Prostate gland (tissue), 2 donors: ENCODE measurements at regions not wholly inside any gene's neighbourhood (a gene's known extent, or its start where the extent isn't known, plus 50 kb on each side); places are given as distances from the start of the nearest gene placed in this dataset.

Experiments
- DNase-seq: peaks from one replicate; pipeline ENCODE4 v3.0.0-alpha.2; 2019; ENCODE audit warnings: low spot score
- H3K27ac ChIP-seq, 2 donors: fragments of 200-600 bp; sonication (generic); 2 replicates each; pipeline ENCODE4 v1.5.1; 2017 to 2019
- H3K27me3 ChIP-seq: fragments of 200-600 bp; sonication (generic); replicated peaks from 2 replicates; pipeline ENCODE4 v1.5.1; 2019; ENCODE audit not compliant: insufficient read depth
- H3K36me3 ChIP-seq, 2 donors: fragments of 200-600 bp; sonication (generic); 1 replicate in 1 of 2; 2 replicates in 1 of 2; pipeline versions ENCODE4 v1.5.1 to v1.8.1; 2017 to 2019
- H3K4me1 ChIP-seq: fragments of 200-600 bp; sonication (generic); replicated peaks from 2 replicates; pipeline ENCODE4 v1.5.1; 2019
- H3K4me3 ChIP-seq, 2 donors: fragments of 200-600 bp; sonication (generic); 2 replicates each; pipeline ENCODE4 v1.5.1; 2017 to 2019
- H3K9me3 ChIP-seq: fragments of 200-600 bp; sonication (generic); 2 replicates; pipeline ENCODE4 v1.5.1; 2017
- CTCF ChIP-seq, 4 experiments: fragments of 200-600 bp in 2 of 4; fragments of 450-650 bp in 2 of 4; sonication (generic) in 2 of 4; IDR thresholded peaks; 1 replicate in 3 of 4; 2 replicates in 1 of 4; pipeline ENCODE4 v1.5.1; 2016 to 2019; ENCODE audit warnings: antibody characterized with exemption in 4 of 4, mild to moderate bottlenecking in 2 of 4, moderate library complexity in 2 of 4
- POLR2A ChIP-seq: fragments of 450-650 bp; IDR thresholded peaks from one replicate; pipeline ENCODE4 v1.6.1; 2016; ENCODE audit warnings: antibody characterized with exemption, mild to moderate bottlenecking
- POLR2AphosphoS5 ChIP-seq: sonication (generic); formaldehyde crosslinking; IDR thresholded peaks from one replicate; pipeline ENCODE4 v1.6.1; 2017; ENCODE audit warnings: antibody characterized with exemption
- WGBS: methylation state at CpG from one replicate; pipeline ENCODE4 v1.1.5; 2018; 5-methylcytosine and 5-hydroxymethylcytosine counted together
- intact Hi-C: fragments of 100-400 bp; cut with DNase I; formaldehyde crosslinking; loops from one replicate; pipeline ENCODE4 v1.14.2; 2022

DNA sequence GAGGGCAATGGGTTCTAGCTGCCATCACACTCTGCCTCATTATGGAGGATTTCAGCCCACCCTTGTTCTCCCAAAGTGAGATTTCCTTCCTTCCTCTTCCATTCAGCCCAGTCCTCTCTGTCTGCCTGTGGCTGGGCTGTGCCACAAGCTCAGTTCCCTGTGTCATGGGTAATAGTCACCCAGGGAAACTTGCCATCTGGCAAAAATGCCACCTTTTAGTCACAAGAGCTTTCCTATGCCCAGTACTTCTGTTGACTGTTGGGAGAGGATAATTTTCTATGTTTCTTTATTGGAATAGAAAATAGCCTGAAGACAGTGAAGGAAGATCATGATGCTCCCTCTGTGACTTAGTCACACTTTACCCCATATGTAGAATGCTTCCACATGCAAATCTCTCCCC is 71.4 kb downstream of the TLR4 start:
- Histone ChIP-seq H3K9me3 (no peaks in the 10 kb centered on the region), H3K4me3 (no peak overlapping the region), H3K36me3 (no peaks in the 10 kb centered on the region), H3K4me1 (no peaks in the 10 kb centered on the region), H3K27me3 (no peaks in the 10 kb centered on the region), H3K27ac (no peak overlapping the region)
- TF ChIP-seq CTCF (IDR thresholded peaks at IDR 0.05) (no peak), POLR2A (no peak)
- DNase-seq: no peak
- intact Hi-C loops: no loop called here

DNA sequence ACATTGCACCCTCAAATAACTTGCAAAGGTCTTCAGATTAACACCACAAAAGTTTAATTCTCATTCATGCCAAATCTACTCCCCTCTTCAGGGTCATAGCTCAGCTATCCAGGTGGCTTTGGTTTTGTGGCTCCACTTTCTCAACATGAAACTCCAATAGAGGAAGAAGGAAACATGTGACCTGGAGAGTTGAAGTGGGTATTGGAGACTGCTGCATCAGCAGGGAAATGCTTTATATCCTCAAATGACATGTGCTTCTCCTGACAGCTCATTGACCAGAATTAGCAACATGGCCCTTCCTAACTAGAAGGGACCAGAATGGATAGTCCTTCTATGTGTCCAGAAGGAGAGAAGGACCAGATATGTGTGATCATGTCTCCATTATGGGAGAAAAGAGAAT is 73.6 kb downstream of the TLR4 start:
- no peak for DNase-seq
- H3K4me3 ChIP-seq: no peak overlapping the region
- intact Hi-C loops: no loop called here
- H3K4me1 ChIP-seq: no peaks in the 10 kb centered on the region
- H3K27ac ChIP-seq: no peak overlapping the region
- H3K9me3 ChIP-seq: no peaks in the 10 kb centered on the region
- no peaks in the 10 kb centered on the region for H3K36me3 ChIP-seq
- H3K27me3 ChIP-seq: no peaks in the 10 kb centered on the region
- TF ChIP-seq POLR2AphosphoS5 (no peak), POLR2A (no peak), CTCF (IDR thresholded peaks at IDR 0.05) (no peak)

DNA sequence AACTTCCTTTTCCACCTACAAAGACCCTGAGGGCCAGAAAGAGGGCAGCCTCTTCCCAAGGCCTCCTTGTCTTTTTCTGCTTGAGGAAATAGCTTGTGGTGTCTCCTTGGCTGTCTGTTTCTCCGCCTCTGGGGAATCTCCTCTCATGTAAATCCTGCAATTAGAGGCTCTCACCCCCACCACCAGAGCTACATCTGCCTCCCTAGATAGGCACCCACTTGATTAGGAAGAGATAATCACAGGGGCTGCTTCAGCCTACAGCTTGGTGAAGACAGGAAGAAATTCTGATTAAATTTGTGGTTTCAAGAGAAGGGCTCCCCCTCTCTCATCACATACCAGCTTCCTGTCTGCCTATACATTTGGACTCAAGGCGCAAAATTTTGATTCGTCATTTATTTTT is 75.6 kb downstream of the TLR4 start:
- H3K9me3 ChIP-seq: no peaks in the 10 kb centered on the region
- no peak overlapping the region for H3K27ac ChIP-seq
- 89% methylated on average over 3 of the region's 3 CpGs for WGBS
- intact Hi-C loops: no loop called here
- no peak for TF ChIP-seq POLR2A
- no peaks in the 10 kb centered on the region for H3K4me1 ChIP-seq
- H3K36me3 ChIP-seq: no peaks in the 10 kb centered on the region
- DNase-seq: no peak
- H3K4me3 ChIP-seq: no peak overlapping the region
- no peaks in the 10 kb centered on the region for H3K27me3 ChIP-seq

GRCh38 chr9:117782931-117783788 is 79.0 kb downstream of the TLR4 start:
- TF ChIP-seq CTCF (IDR thresholded peaks at IDR 0.05) (peak; percentile 44 to 85 (median 68)), POLR2AphosphoS5 (peak; percentile 25), POLR2A (no peak)
- no peaks in the 10 kb centered on the region for H3K4me1 ChIP-seq
- DNase-seq: peak; percentile 67
- H3K4me3 ChIP-seq: peak overlapping the region; percentile 19
- H3K27me3 ChIP-seq: no peaks in the 10 kb centered on the region
- no peaks in the 10 kb centered on the region for H3K9me3 ChIP-seq
- H3K27ac ChIP-seq: no peak overlapping the region
- whole genome bisulfite sequencing: 17% methylated on average over 10 of the region's 10 CpGs
- H3K36me3 ChIP-seq: no peaks in the 10 kb centered on the region
- intact Hi-C loops: no loop called here

DNA sequence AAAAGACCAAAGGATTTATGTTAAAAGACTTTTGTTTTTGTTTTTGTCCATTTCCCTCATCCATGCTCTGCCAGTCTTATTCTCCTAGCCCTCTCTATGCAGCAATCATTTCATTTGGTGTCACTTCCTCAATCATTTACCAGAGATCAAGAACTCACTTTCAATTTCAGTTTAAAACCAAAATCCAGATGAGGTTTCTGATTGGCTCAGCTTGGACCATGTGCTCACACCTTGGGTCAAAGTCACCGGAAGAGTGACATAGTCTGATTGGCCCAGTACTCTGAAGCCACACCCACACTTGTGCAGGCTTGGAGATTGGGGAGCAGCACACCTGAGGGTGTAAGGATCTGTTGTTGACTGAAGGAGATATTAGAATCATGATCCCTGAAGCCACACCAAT is 79.6 kb downstream of the TLR4 start:
- intact Hi-C loops: no loop called here
- no peak for DNase-seq
- no peaks in the 10 kb centered on the region for H3K9me3 ChIP-seq
- 88% methylated on average over 1 of the region's 1 CpG for WGBS
- H3K36me3 ChIP-seq: no peaks in the 10 kb centered on the region
- TF ChIP-seq POLR2A: no peak
- no peak for TF ChIP-seq CTCF (IDR thresholded peaks at IDR 0.05)
- no peak for TF ChIP-seq POLR2AphosphoS5
- H3K27me3 ChIP-seq: no peaks in the 10 kb centered on the region
- H3K4me3 ChIP-seq: no peak overlapping the region
- H3K27ac ChIP-seq: no peak overlapping the region
- no peaks in the 10 kb centered on the region for H3K4me1 ChIP-seq
